HG03025 (cell line): ENCODE measurements at regions not wholly inside any gene's neighbourhood (a gene's known extent, or its start where the extent isn't known, plus 50 kb on each side); places are given as distances from the start of the nearest gene placed in this dataset.
A peak's percentile ranks its signal among the peaks of the same experiment; 100 is the strongest.
"Not testable (repeated sequence)": the region's sequence is repeated elsewhere in the genome, so short reads cannot be mapped to it uniquely, and the experiment has no call there.

Source experiments
- ATAC-seq: cut with Tn5 transposase; IDR thresholded peaks from one replicate; pipeline ENCODE4 v1.9.1; 2021; ENCODE audit warnings: mild to moderate bottlenecking, moderate library complexity; ENCODE audit not compliant: unreplicated experiment, low FRiP score

DNA sequence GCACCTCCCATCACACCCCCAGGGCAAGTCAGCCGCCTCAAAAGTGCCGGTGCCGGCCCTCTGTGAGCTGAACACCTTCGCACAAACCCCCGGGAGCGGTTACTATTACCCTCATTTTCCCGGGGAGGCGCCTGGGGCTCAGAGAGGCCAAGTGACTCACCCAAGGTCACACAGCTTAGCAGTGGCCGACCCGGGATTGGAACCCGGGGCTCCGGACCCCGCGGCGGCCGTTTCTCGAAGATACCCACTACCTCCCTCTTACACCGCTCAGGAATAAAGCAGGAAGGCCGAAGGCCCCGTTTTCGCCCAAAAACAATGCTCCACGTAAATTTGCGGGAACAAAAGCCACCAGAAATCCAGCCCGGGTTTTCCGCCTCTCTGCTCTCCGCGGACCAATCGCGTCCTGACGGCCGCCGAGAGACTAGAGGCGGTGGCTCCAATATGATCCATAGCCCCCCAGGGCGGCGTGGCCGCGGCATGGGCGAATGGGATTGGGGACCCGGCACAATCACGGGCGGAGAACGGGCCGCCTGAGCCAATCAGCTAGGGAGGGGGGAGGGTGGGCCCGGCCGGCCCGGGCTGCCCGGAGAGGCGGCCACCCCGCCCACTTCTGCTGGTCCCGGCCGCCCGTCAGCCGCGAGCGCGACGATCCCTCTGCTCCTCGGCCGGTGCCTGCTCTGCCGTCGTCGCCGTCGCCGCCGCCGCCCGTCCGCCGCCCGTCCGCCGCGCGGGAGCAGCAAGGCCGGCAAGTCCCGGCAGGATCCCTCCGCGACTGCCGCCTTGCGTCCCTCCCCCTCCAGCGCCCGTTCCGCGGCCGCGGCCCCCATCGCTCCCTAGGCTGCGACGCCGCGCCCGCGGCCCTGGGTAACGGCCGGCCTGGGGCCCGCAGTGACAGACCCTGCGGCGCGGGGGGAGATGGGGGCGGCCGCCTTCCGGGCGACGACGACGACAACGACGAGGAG is 177.0 kb downstream of the OR4M2 start:
- ATAC-seq = no peak

DNA sequence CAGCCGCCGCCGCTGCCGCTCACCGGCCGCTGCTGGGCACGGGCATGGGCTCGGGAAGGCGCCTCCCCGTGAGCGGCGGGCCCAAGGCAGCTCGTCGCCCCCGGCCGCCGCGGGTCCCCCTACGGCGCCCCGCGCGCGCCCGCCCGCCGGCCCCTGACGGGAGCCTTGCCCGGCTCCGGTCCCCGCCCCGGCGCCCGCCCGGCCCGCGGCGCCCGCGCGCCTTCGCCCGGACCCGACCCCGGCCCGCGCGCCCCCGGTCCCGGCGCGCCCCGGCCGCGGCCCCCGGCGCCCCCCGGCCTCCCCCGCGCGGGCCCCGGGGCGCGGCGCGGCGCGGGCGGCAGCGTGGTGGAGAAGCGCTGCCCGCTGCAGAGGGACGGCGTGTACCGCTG is 177.7 kb downstream of the OR4M2 start:
- no peak for ATAC-seq

GRCh38 chr15:22258398-22259150 is 178.2 kb downstream of the OR4M2 start:
- no peak for ATAC-seq

DNA sequence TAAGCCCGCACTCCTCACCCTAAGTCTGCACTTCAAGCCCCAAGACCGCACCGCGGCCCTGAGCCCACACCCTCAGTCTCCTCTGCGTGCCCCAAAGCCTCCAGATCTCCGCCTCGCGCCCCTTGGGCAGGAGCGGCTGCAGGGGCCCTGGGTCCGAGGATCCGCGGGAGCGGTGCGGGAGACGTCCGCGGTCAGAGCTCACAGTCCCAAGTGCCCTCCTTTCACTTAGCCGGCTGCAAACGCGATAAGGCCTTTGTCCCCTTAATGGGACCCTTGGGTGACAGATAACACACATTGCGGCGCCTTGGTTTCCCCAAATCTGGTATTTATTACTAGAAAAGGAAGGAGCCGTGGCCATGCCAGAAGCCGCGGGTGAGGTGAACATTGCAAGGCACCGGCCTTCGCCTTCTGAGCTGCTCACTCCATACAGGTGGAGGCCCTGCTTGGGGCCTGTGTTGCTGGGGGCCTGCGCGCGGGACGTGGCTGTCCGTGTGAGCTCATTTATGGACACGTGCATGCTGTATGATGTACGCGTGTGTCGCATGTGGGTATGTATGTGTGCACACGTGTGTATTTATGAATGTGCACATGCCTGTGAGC is 178.9 kb downstream of the OR4M2 start:
- ATAC-seq = not testable (repeated sequence)

GRCh38 chr15:22259881-22260421 is 179.6 kb downstream of the OR4M2 start:
- ATAC-seq = no peak

DNA sequence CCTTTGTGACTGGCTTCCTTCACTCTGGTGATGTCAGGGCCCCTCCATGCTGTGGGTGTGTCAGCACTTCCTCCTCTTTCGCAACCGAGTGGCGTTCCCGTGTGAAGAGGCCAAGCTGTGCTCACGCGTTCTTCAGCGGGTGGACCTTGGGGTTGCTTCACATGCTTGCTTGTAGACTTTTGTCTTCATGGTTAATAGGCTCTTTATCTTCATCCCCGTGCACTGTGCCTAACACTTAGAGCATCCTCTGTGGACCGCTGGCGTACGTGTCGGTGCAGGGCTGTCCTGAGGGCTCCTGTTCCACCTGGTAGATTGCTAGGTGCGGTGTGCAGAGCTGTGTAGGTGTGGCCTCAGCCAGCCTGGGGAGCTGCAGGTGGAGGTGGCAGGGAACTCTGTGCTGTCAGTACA is 182.3 kb downstream of the OR4M2 start:
- ATAC-seq = no peak

GRCh38 chr15:22263738-22264137 is 183.4 kb downstream of the OR4M2 start:
- ATAC-seq = no peak

GRCh38 chr15:22264272-22264671 is 183.9 kb downstream of the OR4M2 start:
- not testable (repeated sequence) for ATAC-seq

DNA sequence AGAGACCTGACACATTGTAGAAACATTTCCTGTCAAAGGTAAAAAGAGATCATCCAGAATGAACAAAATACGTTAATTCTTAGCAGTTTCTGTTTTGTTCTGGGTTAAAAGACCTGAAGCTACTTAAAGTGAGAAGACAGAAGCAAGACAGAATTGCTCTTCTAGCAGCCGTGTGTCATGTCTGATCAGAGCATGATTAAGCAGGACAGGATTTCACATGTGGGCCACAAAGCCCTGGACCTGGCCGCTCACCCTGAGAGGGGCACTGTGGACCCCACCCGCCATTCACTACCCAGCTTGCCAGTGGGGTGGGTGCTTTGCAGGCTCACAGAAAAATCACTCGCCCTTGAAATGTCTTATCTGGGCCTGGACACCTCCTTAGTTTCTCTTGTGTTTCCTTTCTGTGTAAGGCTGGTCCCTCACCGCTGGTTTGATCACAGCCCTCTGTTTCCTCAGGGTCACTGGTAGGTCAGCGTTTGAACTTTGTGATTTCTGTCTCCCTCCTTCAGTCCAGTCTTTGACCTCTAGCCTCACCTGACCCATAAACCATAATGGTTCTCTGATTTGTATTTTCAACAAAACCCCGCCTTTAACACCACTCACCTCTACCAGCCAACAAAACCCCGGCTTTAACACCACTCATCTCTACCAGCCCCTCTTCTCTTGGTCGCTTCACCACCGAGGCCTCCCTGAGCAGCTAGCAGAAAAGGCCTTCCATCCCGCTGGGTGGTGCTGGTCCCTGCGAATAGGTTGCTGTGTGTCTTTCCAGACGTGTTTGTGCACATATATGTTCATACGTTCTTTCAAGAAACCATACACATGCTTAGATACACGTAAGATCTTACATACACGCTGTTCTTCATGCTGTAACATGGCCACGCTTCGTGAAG is 185.0 kb downstream of the OR4M2 start:
- ATAC-seq = no peak

GRCh38 chr15:22265970-22266369 is 185.6 kb downstream of the OR4M2 start:
- ATAC-seq = no peak

GRCh38 chr15:22267761-22268160 is 187.4 kb downstream of the OR4M2 start:
- ATAC-seq = no peak

DNA sequence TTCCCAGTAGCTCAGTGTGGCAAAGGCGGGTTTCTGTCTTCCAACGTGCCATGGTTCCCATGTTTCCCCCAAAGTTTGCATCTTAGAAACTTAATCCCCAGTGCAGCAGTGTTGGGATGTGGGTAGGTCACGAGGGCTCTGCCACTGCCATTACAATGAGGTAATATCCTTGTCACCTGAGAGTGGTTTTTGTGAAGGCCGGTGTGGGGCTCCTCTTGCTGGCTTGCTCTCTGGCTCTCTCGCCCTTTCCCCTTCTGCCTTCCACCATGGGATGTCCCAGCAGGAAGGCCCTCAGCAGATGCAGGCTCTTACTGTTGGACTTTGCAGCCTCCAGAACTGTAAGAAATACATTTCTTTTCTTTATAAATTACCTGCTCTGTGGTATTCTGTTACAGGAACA is 187.9 kb downstream of the OR4M2 start:
- ATAC-seq = not testable (repeated sequence)

- not testable (repeated sequence) for ATAC-seq
Measured at GRCh38 chr15:22268654-22269053, 188.3 kb downstream of the OR4M2 start.

- not testable (repeated sequence) for ATAC-seq
Measured at GRCh38 chr15:22272286-22273160, 186.2 kb upstream of the GOLGA6L22 start.

DNA sequence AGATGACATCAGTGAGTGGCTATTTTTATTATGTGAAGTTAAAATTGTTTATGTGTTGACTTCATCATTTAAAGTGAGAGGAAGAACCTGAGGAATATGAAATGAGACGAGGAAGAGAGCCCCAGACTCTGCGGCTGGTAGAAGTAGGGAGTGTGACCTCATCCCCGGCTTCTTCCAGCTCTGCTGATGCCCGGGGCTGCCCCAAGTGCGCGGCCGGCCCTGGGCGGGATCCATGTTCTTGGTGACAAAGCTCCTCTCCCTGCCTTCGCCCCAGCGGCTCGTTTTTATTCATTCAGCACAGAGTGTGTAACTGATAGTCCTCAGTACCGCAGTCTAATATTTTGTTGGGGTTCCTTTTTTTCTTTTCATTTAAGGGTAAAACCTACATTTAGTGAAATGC is 185.5 kb upstream of the GOLGA6L22 start:
- not testable (repeated sequence) for ATAC-seq

DNA sequence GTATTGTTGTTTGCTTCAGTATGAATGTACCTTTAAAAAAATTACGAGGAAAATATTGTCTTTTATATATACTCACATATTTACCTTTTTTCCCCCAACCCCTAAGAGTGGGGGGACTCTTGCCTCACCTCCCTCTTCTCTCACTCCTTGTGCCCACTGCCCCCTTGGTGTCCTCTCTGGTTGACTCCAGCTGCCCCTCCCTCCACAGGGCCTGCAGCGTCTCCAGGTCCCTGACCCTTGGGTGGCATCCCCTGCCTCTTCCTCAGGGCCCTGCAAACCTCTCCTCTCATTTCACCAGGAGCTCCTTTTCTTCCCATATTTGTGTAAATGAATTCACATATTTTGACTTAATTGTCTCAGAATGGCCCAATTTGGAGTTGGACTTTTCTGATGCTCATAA is 184.3 kb upstream of the GOLGA6L22 start:
- not testable (repeated sequence) for ATAC-seq

DNA sequence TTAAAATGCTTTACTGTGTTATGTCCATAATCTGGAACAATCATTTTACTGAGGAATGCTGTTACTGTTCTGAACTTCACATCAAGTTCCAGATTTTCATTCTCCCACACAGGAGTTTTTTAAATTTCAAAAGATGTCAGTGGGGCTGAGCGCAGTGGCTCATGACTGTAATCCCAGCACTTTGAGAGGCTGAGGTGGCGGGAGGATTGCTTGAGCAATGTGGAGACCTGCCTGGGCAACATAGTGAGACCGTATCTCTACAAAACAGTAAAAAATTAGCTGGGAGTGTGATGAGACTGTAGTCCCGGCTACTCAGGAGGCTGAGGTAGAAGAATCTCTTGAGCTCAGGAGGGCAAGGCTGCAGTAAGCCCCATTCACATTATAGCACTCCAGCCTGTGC is 177.9 kb upstream of the GOLGA6L22 start:
- not testable (repeated sequence) for ATAC-seq

DNA sequence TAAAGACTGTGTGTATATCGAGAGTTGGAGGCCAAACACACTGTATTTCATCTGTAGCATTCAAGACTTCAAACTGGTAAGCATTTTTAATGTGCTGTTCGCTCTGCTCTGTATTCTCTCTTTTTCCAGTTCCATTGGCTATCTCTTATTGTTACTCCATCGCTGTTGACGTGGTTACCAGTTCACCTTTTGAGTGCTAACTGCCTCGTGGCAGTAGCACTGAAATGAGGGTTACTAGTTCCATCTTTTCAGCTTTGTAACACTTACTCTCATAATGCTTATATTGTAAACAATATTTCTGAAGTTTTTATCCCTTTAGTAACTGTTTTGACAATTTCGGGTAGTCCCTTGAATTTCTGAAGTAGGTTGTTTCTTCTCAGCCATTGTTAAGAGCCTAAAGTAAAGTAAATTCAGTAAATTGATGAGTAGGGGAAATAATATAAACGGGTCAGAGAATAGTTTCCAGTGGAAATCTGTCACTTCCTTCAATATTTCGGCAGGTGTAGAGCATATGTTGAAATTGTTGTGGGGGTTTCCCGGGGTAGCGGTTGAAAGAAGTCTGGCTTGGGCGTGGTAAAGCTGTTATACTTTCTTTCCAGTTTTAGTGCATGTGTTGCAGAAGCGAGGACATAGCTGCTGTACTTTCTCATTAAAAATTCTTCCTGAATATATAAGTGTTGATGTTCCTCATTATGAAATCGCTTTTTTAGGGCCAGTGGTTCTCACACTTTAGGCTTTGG is 175.7 kb upstream of the GOLGA6L22 start:
- ATAC-seq = peak; percentile 74
